ENCODE measurements at regions not wholly inside any gene's neighbourhood (a gene's known extent, or its start where the extent isn't known, plus 50 kb on each side); places are given as distances from the start of the nearest gene placed in this dataset.

DNA sequence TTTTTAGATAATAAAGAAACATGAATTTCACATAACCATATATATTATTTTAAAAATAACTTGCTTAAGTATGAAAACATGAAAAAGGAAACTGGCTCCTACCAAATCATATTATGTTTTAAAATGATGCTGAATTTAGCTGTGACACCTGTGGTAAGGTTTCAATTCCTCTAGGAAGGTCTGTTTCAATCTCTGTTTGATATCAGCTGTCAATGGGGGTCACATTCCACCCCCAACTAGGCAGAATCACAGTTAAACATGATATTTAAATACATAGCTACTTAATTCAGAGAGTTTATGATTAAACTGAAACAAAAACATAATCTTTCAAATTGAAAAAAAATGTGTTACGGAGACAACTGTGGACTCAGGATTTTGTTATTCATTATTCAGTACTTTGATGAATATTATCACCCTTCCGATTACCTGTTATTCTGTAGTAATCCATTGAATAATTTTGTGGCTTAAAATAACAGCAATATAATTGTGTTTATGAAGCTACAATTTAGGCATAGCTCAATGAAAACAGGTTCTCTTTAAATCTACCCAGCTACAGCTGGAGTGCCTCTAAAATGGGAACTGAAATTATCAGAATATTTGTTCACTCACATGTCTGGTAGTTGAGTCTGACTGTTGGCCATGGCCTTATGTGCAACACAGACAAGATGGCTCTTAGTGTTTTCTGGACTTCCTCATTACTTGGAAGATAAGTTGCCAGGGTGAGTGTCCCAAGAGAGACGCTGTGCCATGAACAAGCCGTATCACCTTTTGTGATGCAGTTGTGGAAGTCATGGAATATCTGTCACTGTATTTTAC is 244.6 kb upstream of the ANO3 start:
- ATAC-seq (no peak), DNase-seq (no peak)
- intact Hi-C loops (cut with DNase I, micrococcal nuclease) = no loop called here

GRCh38 chr11:26088391-26088790 is 243.5 kb upstream of the ANO3 start:
- intact Hi-C loops (cut with DNase I, micrococcal nuclease) = no loop called here
- no peak for ATAC-seq
- no peak for DNase-seq

GRCh38 chr11:26090651-26091050 is 241.3 kb upstream of the ANO3 start:
- no peak for DNase-seq
- intact Hi-C loops (cut with DNase I, micrococcal nuclease) = no loop called here
- ATAC-seq = no peak

DNA sequence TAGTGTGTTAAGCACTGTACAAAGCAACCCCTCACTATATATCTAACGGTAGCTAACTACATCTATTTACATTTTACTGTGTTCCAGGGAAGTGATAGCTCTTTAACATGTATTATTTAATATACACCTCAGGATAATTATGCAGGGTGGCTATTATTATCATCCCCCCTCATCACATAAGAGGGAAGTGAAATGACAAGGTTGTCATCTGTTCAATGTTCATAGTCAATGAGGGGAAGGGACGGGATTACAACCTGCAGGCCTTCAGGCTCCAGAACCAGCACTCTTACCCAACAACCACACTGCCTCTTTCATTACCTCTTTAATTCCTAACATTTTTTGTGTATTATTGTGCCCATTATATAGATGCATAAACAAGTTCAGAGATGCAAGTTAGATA is 238.7 kb upstream of the ANO3 start:
- no peak for DNase-seq
- ATAC-seq = no peak
- intact Hi-C loops (cut with DNase I, micrococcal nuclease) = no loop called here

- DNase-seq = no peak
- ATAC-seq = no peak
- intact Hi-C loops (cut with DNase I, micrococcal nuclease) = no loop called here
These were observed 236.6 kb upstream of the ANO3 start for GRCh38 chr11:26095340-26095739.

GRCh38 chr11:26096451-26096850 is 235.5 kb upstream of the ANO3 start:
- ATAC-seq (no peak), DNase-seq (no peak)
- intact Hi-C loops (cut with DNase I, micrococcal nuclease) = no loop called here

- DNase-seq (no peak), ATAC-seq (no peak)
- intact Hi-C loops (cut with DNase I, micrococcal nuclease) = no loop called here
These were observed 229.6 kb upstream of the ANO3 start for GRCh38 chr11:26102325-26102724.

DNA sequence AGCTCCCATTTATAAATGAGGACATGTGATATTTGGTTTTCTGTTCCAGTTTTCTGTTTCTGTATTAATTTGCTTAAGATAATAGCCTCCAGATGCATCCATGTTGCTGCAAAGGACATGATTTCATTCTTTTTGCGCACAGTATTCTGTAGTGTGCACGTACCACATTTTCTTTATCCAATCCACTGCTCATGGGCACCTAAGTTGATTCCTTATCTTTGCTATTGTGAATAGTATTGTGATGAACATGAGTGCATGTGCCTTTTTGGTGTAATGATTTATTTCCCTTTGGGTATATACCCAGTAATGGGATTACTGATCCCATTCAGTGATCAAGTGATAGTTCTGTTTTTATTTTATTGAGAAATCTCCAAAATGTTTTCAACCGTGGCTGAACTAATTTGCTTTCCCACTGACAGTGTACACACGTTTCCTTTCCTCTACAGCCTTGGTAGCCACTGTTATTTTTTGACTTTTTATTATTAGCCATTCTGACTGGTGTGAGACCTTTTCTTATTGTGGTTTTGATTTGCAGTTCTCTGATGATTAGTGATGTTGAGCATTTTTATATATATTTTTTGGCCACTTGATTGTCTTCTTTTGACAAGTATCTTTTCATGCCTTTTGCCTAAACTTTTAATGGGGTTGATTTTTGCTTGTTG is 226.0 kb upstream of the ANO3 start:
- DNase-seq (no peak), ATAC-seq (no peak)
- intact Hi-C loops (cut with DNase I, micrococcal nuclease) = no loop called here

GRCh38 chr11:26106726-26107125 is 225.2 kb upstream of the ANO3 start:
- intact Hi-C loops (cut with DNase I, micrococcal nuclease) = no loop called here
- DNase-seq (no peak), ATAC-seq (no peak)

DNA sequence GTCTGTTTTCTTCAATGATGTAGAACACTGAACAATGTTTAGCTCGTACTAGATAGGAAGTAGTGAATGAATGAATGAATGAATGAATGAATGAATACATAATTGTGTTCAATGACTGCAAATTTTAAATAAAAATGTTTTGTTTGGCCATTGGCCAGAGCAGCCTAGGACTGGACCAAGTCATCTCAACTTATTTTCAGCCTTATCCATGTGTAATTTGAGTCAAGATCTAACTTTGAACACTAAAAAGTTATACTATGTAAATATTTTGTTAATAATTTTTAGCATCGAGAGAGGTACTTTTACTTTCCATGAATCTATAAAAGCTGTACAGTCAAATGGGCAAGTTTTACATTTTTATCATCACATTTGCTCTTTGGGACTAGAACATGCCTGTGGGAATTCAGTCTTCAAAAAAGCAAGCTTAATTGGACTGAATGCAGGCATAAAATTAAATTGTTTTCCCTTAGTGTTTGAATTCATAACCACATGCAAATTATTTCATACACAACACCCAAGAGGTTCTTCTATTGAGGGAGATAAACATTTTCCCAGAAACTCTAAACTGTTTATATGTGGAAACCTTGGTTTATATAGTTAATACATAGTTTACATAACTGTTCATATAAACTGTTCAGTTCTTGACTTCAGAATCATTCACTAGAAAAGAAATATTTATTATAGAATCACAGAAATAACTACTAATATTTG is 222.1 kb upstream of the ANO3 start:
- DNase-seq (no peak), ATAC-seq (no peak)
- intact Hi-C loops (cut with DNase I, micrococcal nuclease) = no loop called here

DNA sequence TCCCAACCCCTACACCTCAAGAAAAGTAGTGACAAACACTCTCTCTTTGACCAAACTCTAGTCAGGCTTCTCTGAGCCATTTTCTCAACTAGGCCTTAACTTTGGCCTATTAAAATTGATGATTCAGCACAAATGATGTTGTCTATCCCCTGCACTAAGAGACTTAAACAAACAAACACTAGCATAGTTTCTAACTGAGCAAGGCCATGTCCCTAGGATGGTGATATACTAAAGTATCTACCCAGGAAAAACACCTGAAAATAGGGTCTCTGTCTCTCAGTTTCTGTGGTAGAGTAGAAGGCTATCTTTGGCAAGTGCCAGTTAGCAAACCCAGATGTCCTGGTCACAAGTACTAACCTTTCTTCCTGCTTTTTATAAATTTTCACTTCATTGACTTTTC is 219.7 kb upstream of the ANO3 start:
- ATAC-seq (no peak), DNase-seq (no peak)
- intact Hi-C loops (cut with DNase I, micrococcal nuclease) = no loop called here

DNA sequence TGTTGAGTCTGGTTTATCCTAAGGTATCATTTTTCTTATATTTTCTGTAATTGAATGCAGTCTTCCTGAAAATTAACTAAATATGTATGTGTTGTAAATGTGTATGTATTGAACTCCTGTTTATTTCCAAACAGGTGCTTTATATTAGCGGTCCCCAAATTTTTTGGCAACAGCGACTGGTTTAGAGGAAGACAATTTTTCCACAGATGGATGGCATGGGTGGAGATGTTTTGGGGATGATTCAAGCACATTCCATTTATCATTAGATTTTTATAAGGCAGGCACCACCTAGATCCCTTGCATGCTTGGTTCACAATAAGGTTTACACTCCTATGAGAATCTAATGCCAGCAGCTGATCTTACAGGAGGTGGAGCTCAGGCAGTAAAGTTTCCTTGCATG is 210.5 kb upstream of the ANO3 start:
- intact Hi-C loops (cut with DNase I, micrococcal nuclease) = no loop called here
- ATAC-seq = no peak
- DNase-seq = no peak

DNA sequence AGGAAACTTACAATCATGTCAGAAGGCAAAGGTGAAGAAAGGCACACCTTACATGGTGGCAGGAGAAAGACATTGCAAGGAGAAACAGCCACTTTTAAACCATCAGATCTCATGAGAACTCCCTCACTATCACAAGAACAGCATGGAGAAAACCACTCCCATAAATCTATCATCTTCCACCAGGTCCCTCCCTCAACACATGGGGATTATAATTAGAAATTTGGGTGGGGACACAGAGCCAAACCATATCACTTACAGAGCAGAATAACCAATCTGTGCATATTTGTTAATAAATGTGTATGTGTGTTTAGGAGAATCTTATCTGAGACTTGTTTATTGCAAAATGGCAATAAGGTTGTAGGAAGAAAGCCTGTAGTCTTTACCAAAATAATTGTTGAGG is 205.2 kb upstream of the ANO3 start:
- DNase-seq = no peak
- intact Hi-C loops (cut with DNase I, micrococcal nuclease) = no loop called here
- no peak for ATAC-seq

GRCh38 chr11:26127336-26127735 is 204.6 kb upstream of the ANO3 start:
- no peak for DNase-seq
- no peak for ATAC-seq
- intact Hi-C loops (cut with DNase I, micrococcal nuclease) = no loop called here

GRCh38 chr11:26131406-26131805 is 200.5 kb upstream of the ANO3 start:
- DNase-seq (no peak), ATAC-seq (no peak)
- intact Hi-C loops (cut with DNase I, micrococcal nuclease) = loop anchor here in 1 of 2 donors (10.0 kb wide), 1 partner anchor 147 kb away; no protein-coding TSS in a partner anchor

GRCh38 chr11:26134053-26134452 is 197.9 kb upstream of the ANO3 start:
- intact Hi-C loops (cut with DNase I, micrococcal nuclease) = loop anchor here in 1 of 2 donors (10.0 kb wide), 1 partner anchor 149 kb away; no protein-coding TSS in a partner anchor
- ATAC-seq = no peak
- no peak for DNase-seq

GRCh38 chr11:26134481-26135355 is 197.2 kb upstream of the ANO3 start:
- DNase-seq = no peak
- intact Hi-C loops (cut with DNase I, micrococcal nuclease) = loop anchor here in 1 of 2 donors (10.0 kb wide), 1 partner anchor 150 kb away; no protein-coding TSS in a partner anchor
- no peak for ATAC-seq

DNA sequence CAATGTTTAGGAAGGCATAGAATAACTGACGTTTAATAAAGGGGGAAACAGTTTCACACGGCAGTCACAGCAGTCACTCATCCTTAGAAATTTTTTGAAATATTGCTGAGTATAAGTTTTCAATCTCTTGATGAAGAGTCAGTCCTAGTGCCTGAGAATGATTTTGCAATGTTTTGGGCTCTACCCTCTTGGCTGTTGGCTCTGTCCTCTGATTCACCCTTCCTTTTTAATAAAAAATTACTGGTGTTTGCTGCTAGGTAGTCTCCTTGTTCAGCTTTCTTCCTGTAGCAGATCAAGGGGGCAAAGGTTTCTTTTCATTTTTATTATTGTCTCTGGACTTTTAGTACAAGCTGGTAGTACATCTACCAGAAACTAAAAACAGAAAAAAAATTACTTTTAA is 194.3 kb upstream of the ANO3 start:
- ATAC-seq = no peak
- intact Hi-C loops (cut with DNase I, micrococcal nuclease) = loop anchor here in 1 of 2 donors (10.0 kb wide), 1 partner anchor 153 kb away; no protein-coding TSS in a partner anchor

GRCh38 chr11:26142891-26143290 is 189.0 kb upstream of the ANO3 start:
- DNase-seq (no peak), ATAC-seq (no peak)
- intact Hi-C loops (cut with DNase I, micrococcal nuclease) = no loop called here

More for the DNA sequence above, 194.3 kb upstream of the ANO3 start:
- no peak for DNase-seq
